WI38 (cell line): ENCODE measurements at regions not wholly inside any gene's neighbourhood (a gene's known extent, or its start where the extent isn't known, plus 50 kb on each side); places are given as distances from the start of the nearest gene placed in this dataset.
"Not testable (repeated sequence)": the region's sequence is repeated elsewhere in the genome, so short reads cannot be mapped to it uniquely, and the experiment has no call there.

ENCODE experiments used
- H3K4me3 ChIP-seq: 2 replicates; pipeline ENCODE4 v1.5.1; 2011; ENCODE audit warnings: low read depth, mild to moderate bottlenecking, control low read depth, low read length
- TF ChIP-seq, protein P1 (sequence below): IDR thresholded peaks from 2 replicates; pipeline ENCODE4 v1.5.1; 2012; ENCODE audit warnings: low read depth, mild to moderate bottlenecking, control low read depth, low read length

DNA sequence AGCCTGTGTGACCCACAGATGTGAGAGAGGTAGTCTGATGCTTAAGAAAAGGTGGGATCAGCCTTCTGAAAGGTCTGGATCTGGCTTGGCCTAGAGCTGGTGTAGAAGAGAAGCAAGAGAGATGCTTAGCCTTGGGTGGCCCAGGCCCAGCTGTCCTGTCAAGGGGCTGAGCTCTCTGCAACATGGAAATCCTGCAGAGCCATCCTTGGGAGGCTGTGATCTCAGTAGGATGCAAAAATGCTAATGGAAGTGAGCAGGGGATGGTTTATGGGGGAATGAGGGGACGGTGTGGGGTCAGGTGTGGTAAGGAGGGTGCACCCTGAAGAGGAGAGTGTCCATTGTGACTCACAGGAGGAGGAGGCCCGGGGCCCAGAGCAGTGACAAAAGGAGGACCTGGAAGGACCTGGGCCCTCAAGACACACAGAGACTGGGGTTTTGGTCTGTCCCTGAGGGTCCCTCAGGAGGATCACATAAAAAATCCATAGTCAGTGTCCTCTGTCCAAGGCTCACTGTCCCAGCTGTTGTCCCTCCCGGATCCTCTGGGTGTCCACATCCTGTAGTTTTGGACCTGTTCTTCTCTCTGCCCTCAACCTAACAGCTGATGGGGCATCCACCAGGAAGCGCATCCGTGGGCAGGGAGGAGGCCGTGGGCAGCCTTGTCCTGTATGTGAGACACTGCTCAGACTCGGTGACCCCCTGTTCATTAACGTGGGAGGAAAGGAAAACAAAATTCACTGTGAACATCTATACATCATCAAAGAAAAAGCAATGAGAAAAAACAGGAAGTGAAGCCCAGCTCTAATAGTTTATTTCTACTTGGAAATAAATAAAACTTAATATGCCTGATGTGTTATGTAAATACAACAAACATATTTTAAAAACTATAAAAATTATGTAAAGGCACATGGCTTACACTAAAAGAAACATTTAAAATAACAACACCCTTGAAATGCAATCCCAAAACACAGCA is 129.8 kb downstream of the ZNF280B start:
- TF ChIP-seq, protein P1, sequence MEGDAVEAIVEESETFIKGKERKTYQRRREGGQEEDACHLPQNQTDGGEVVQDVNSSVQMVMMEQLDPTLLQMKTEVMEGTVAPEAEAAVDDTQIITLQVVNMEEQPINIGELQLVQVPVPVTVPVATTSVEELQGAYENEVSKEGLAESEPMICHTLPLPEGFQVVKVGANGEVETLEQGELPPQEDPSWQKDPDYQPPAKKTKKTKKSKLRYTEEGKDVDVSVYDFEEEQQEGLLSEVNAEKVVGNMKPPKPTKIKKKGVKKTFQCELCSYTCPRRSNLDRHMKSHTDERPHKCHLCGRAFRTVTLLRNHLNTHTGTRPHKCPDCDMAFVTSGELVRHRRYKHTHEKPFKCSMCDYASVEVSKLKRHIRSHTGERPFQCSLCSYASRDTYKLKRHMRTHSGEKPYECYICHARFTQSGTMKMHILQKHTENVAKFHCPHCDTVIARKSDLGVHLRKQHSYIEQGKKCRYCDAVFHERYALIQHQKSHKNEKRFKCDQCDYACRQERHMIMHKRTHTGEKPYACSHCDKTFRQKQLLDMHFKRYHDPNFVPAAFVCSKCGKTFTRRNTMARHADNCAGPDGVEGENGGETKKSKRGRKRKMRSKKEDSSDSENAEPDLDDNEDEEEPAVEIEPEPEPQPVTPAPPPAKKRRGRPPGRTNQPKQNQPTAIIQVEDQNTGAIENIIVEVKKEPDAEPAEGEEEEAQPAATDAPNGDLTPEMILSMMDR, result no peak
- H3K4me3 ChIP-seq, result no peak overlapping the region

- H3K4me3 ChIP-seq, result no peak overlapping the region
- TF ChIP-seq, protein P1, result no peak
Measured at GRCh38 chr22:22380098-22381030, 128.2 kb downstream of the ZNF280B start.

- not testable (repeated sequence) for H3K4me3 ChIP-seq
Measured at GRCh38 chr22:22381292-22381691, 127.2 kb downstream of the ZNF280B start.

- no peak overlapping the region for H3K4me3 ChIP-seq
- TF ChIP-seq, protein P1, result no peak
Measured at GRCh38 chr22:22384267-22384666, 124.3 kb downstream of the ZNF280B start.

- H3K4me3 ChIP-seq, result no peak overlapping the region
- TF ChIP-seq, protein P1, result no peak
Measured at GRCh38 chr22:22384668-22385244, 123.8 kb downstream of the ZNF280B start.

GRCh38 chr22:22386602-22387385 is 121.7 kb downstream of the ZNF280B start:
- no peak overlapping the region for H3K4me3 ChIP-seq
- TF ChIP-seq, protein P1, result no peak

- TF ChIP-seq, protein P1, result no peak
- no peak overlapping the region for H3K4me3 ChIP-seq
Measured at GRCh38 chr22:22387386-22387736, 121.2 kb downstream of the ZNF280B start.
